SHP77 (cell line): ENCODE measurements at regions not wholly inside any gene's neighbourhood (a gene's known extent, or its start where the extent isn't known, plus 50 kb on each side); places are given as distances from the start of the nearest gene placed in this dataset.
"Not testable (repeated sequence)": the region's sequence is repeated elsewhere in the genome, so short reads cannot be mapped to it uniquely, and the experiment has no call there.

ENCODE experiments used
- DNase-seq, 2 experiments: peaks; one replicate each; lab custom pipeline; 2025; lab: John Stamatoyannopoulos, UW

DNA sequence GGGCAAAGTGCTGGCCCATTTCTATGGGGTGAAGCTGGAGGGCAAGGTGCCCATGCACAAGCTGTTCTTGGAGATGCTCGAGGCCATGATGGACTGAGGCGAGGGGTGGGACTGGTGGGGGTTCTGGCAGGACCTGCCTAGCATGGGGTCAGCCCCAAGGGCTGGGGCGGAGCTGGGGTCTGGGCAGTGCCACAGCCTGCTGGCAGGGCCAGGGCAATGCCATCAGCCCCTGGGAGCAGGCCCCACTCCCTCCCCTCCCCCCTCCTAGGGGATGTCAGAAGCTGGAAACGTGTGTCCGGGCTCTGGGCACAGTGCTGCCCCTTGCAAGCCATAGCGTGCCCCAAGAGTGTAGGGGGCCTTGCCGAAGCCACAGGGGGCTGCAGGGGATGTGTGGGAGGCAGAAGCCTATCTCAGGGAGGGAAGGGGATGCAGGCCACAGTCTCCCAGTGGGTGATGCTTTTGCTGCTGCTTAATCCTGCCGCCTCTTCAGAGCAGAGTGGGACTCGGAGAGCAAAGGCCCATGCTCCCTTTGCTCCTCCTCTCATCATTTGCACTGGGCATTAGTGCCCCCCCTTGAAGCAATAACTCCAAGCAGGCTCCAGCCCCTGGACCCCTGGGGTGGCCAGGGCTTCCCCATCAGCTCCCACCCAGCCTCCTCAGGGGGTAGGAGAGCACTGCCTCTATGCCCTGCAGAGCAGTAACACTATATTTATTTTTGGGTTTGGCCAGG is 85.2 kb downstream of the MRPL57 start:
- DNase-seq: not testable (repeated sequence)

DNA sequence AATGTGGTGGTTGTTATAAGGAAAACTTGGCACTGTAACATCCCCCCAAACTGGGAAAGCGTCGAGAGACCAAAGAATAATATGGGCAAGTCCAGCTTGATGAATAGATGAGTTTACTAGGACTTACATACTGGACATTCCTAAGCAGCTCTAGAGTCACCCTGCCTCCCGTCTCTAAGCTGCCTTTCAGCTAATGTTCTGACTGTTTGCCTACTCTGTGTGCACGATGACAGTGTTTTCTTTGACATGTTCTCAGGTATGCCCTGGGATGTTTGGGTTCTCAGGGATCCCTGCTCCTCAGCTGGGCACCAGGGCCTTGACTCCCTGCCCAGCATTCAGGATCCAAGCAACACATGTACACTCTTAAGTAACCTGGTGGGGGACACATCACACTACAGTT is 87.5 kb downstream of the MRPL57 start:
- not testable (repeated sequence) for DNase-seq

DNA sequence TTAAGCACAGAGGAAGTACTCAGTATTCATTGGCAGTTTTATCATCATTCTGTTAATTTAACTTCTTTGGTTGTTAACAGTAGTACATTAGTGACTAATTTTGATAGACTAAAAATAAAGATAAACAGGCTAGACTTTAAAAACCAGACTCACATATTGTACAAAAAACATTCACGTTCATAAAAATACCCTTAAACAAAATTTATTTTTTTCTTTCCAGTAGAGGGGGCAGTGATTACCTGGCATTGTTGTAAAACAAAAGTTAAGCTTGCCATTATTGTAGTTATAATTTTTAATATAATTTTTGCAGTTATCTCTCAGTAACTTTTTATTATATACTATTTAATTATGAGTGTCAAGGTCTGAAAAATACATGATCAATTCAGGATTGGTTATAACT is 92.0 kb downstream of the MRPL57 start:
- DNase-seq: not testable (repeated sequence)

DNA sequence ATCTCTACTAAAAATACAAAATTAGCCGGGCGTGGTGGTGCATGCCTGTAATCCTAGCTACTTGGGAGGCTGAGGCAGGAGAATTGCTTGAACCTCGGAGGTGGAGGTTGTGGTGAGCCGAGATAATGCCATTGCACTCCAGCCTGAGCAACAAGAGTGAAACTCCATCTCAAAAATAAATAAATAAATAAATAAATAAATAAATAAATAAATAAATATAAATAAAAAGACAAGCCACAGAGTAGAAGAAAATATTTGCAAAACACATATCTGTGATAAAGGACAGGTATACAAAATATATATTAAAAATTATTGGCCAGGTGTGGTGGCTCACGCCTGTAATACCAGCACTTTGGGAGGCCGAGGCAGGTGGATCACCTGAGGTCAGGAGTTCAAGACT is 96.0 kb downstream of the MRPL57 start:
- DNase-seq: not testable (repeated sequence)

DNA sequence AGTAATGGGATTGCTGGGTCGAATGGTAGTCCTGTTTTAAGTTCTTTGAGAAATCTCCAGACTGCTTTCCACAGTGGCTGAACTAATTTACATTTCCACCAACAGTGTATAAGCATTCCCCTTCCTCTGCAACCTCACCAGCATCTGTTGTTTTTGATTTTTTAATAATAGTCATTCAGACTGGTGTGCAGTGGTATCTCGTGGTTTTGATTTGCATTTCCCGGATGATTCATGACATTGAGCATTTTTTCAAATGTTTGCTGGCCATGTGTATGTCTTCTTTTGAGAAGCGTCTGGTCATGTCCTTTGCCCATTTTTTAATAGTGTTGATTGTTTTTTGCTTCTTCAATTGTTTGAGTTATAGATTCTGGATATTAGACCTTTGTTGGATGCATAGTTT is 98.0 kb downstream of the MRPL57 start:
- DNase-seq: not testable (repeated sequence)

DNA sequence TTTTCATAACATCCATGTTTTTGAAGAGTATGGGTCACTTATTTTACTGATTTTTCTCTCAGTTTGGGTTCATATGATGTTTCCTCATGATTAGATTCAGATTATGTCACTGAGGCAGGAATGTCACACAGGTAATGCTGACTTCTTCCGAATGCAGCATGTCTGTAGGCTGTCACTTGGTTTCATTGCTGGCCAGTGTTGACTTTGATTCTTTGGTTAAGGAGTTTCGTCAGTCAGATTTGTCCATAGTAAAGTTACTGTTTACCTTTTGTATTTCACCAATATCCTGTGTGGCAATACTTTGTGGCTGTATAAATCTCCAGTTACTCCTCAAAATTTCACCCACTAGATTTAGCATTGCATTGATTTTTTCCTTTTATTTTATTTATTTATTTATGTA is 105.6 kb downstream of the MRPL57 start:
- DNase-seq: no peak

DNA sequence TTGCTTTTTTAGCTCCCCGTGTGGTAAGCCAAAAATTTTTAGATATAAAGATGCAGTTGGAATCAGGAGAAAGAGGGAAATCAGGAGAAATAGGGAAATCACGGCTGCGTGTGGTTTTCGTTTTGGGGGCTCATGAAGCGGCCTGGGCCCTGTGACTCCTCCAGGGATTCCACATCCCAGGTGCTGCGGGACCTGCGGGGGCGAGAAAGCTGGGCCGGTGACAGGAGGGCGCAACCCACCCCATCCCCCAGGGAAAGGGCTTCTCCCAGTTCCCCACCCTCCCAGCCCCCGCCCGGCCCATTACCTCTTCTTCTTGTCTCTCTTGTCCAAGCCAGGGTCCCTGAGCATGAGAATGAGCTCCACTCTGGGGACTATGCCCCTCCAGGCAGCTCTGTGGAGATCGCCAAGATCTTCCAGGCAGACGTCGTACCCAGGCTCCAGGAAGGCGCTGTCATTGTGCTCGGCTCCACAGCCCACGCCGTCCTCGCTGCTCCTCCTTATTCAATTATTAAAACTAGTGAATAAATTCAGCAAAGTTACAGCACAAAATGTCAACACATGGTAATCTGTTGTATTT is 111.0 kb downstream of the MRPL57 start:
- DNase-seq: no peak

DNA sequence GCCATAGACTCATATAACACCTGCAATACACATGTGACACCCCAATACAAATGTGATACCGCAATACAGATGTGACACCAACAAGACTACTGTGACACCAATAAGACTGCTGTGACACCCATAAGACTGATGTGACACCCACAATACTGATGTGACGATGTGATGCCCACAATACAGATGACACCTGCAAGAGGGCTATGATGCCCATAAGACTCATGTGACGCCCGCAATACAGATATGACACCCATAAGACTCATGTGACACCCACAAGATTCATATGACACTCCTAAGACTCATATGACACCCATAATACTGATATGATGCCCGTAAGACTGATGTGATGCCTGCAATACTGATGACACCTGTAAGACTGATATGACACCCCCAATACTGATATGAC is 113.0 kb downstream of the MRPL57 start:
- DNase-seq: no peak

DNA sequence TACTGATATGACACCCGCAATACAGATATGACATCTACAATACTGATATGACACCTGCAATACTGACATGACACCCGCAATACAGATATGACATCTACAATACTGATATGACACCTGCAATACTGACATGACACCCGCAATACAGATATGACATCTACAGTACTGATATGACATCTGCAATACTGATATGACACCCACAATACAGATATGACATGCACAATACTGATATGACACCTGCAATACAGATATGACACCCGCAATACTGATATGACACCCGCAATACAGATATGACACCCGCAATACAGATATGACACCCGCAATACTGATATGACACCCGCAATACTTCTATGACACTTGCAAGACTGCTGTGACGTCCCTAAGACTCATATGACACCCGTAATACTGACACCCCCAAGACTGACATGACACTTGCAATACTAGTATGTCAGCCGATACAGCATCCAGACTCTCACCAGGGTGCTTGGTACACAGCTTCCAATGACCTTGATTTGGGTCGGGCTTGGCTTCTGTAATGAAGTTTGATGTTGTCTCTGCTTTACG is 114.1 kb downstream of the MRPL57 start:
- not testable (repeated sequence) for DNase-seq

DNA sequence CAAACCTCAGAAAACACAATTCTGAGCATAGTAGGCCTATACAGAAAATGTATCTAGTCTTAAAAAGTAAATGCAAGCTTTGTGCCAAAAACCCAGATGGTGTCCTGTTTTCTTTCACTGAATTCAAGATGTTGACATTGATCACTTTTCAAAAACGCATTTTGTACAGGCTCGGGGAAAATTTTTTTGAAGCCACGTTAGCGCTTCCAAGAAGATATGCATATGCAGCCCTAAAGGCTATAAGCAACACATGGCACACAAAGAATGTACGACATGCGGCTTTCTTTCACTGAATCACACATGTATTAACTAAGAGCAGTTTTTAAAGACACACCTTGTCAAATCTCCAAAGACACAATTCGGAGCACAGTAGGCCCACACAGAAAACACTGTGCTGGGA is 115.4 kb downstream of the MRPL57 start:
- DNase-seq: no peak

DNA sequence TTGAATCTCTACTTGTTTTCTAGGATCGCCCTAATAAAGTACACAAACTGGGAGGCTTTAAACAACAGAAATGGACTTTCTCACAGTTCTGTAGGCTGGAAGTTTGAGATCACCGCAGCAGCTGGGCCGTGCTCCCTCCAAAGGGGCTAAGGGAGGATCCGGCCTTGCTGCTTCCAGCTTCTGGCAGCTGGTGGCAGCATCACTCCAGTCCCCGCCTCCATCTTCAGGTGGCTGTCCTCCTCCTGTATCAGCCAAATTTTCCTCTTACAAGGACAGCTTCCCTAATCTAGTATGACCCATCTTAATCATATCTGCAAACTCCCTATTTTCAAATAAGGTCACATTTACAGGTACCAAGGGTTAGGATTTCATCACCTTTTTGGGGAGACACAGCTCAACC is 120.5 kb downstream of the MRPL57 start:
- DNase-seq: peak; percentile 50 to 64

DNA sequence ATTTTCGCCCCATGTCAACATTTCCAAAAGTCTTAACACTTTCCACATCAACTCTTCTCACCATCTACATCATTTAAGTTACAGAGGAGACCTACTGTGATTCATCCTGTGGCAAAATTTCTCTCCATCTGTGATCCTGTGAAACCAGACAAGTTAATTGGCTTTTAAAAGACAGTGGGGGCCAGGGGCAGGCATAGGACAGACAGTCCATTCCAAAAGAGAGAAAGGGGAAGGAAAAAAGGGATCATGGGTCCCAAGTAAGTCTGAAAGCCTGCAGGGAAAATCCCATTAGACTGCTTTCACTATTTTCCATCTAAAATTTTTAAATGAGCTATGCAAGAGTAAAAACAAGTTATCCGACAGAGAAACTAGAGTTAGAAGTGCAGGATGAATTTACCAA is 121.0 kb downstream of the MRPL57 start:
- DNase-seq: peak in 1 of 2 experiments; percentile 19

DNA sequence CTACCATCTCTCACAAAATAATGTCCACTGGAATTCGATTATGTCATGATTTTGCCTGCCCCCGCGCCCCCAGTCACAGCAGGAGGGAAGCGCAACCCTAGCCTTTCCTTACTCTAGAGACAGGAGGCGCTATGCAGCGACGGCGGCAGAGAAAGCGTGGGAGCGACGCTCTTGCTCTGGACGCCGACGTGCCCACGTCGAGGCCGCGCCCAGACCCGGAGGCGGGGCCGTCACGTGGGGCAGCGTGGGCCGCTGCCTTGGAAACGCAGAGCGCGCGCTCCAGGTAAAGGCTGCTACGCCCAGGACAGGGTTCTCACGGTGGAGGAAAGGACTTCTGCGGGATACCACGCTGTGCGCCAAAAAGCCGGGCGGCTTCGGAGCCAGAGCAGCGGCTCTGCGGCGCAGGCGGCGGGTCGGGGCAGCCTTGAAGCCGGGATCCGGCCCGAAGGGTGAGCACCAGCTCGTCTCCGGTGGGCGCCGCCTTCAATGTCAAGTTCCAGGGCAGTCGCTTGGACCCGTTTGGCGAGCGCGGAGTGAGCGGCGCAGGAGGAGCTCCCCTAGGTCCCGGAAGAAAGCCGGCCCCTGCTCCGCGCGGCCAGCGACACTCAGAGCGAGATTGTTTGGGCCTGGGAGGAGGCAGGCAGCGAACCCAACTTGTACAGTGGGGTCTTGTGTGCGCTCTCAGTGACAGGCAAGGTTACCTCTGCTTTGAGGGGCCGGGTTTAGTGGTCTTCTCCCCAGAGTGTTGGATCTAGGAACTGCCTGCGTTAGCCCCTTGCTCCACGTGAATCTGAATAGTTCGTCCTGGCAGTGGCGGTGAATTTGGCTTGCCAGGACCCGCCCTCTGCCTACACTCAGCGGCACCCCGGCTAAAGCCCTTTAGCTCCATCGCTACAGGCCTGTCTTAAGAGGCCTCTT is 121.7 kb downstream of the MRPL57 start:
- DNase-seq: peak; percentile 81 to 88

DNA sequence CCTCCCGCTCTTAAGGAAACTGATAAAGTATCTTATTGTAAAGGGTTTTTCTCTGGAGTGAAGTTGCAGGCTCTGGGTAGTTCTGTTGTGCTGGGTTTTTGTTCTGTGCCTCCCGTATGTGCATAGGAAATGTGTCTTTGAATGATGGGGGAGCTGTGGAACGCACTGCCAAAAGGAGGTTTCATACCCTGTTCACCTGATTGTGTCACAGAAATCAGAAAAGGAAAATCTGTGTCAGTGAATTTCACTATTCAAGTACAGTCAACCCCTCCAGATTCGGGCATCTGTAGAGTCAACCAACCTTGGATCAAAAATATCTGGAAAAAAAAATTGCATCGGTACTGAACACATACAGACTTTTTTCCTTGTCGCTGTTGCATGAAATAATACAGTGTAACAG is 127.8 kb downstream of the MRPL57 start:
- DNase-seq: no peak

DNA sequence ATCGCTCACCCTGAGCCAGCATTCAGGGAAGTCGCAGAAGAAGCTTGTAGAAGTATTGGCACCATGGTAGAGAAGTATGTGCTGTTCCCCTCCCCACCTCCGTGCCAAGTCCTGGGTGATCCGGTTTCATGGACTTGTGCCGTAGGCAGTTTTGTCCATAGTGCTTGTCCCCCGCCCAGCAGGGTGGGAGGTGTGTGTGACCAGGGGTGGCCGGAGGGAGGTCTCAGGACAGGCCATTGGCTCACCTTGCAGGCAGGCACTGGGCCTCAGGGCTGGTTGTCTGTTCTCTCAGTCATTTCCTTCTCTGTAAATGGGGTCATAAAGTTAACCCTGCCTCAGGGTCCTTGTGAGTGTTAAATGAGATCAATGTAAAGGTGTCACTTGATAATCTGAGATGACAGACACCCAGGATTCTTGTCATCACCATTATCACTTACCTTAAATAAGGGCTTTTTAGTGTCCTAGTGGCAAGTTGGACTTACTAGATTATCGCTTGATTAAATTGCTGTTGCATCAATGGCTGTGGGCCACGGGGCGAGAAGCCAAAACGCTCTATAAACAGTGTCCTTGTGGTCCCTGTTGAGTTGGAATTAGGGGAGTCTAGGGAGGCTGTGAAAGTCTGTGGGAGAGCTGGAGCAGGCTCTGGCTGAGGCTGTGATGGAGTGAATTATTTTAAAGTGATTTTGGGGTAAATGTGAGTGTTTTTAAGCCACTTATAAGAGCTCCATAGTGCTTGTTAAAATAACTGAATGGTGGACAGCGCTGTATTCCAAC is 130.0 kb downstream of the MRPL57 start:
- not testable (repeated sequence) for DNase-seq

DNA sequence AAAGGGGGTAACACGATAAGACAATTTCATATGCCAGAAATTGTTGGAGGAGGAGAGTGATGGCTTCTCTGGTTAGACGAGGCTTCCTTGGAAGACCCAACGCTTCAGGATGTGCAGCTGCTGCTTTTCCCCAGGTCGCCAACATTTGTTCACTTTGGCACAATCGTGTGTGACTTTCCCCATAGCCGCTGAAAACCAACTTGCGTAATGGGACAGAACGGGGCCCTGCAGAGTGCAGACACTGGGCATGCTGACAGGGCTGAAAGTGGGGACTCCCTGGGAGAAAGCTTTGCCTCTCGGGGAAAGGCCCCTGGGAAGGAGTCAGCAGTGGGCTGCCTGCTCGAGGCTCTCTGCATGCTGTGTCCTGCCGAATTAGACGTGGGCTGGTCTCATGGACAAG is 130.7 kb downstream of the MRPL57 start:
- DNase-seq: not testable (repeated sequence)

DNA sequence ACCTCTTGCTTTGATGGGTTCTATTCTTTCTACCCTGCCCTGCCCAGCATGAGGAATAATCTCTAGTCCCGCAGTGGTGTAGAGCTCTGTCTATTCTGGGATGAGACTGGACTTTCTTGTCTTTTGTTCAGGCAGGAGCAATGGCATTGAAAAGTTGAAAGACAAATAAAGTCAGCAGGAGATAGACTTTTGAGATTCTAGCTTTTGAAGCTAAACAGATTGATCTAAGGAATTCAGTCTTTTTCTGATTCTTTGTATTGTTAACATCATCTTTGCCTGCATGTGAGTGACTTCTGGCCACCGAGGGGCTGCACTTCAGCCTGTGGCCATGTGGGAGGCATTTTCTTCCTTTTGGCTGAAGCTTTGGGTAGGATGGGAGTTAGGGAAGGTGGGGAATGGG is 132.4 kb downstream of the MRPL57 start:
- DNase-seq: no peak

DNA sequence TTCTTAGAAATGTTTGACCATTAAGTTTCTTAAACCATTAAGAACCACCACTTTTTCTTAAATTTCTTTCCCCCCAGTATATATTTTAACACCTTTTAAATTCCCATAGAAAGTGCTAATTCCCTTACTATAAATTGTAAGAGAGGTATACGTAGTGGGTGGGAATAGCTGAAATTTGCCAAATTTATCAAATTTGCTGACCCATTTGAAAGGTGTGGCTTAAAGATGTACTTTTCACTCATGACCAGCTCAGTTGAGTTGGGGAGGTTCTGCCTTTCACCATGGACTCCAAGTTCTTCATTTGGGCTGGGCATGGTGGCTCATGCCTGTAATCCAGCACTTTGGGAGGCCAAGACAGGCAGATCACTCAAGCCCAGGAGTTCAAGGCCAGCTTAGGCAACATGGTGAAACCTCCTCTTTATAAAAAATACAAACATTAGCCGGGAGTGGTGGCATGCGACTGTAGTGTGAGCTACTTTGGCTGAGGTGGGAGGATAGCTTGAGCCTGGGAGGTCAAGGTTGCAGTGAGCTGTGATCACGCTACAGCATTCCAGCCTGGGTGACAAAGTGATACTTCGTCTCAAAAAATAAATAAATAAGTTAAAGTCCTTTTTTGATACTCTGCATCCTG is 133.2 kb downstream of the MRPL57 start:
- no peak for DNase-seq

DNA sequence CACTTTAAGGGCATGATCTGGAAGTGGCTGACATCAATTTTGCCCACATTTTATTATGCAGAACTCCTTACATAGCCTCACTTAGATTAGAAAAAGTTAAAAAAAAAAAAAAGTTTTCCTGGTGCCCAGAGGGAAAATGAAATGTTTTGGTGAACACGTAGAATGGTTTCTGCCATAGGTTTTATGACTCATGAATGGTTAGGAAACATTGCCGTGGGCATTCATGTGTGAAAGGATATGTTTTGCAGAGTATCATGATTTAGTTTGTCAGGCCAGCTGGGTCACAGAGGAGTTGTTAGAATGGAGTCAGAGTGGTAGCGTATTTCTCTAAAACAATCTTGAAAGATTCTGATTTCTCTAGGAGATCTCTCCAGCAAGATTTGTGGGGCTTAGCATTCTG is 133.8 kb downstream of the MRPL57 start:
- DNase-seq: no peak

DNA sequence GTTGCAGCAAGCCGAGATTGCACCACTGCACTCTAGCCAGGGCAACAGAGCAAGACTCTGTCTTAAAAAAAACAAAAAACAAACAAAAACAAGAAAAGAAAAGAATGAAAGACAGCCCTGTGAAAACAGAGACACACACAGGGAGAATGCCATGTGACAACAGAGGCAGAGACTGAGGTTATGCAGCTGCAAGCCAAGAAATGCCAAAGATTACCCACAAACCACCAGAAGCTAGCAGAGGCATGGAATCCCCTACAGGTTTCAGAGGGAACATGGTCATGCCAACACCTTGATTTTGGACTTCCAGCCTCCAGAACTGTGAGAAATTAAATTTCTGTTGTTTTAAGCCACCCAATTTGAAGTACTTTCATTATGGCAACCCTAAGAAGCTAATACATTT is 138.5 kb downstream of the MRPL57 start:
- DNase-seq: not testable (repeated sequence)

DNA sequence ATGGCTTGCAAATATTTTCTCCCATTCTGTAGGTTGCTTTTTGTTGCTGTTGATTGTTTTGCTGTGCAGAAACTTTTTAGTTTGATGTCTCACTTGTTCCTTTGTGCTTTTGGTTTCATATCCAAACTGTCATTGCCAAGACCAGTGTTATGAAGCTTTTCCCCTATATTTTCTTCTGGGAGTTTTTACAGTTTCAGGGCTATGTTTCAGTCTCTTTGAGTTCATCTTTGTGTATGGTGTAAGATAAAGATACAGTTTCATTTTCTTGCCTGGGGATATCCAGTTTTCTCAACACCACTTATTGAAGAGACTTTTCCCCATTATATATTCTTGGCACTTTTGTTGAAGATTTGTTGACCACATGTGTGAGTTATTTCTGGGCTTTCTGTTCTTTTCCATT is 139.9 kb downstream of the MRPL57 start:
- no peak for DNase-seq
